ENCODE measurements at regions not wholly inside any gene's neighbourhood (a gene's known extent, or its start where the extent isn't known, plus 50 kb on each side); places are given as distances from the start of the nearest gene placed in this dataset.

- no peak for TF ChIP-seq CTCF (conservative IDR thresholded peaks at IDR 0.05; ENCODE audit: low read length)
- TF ChIP-seq EZH2phosphoT487 (IDR thresholded peaks at IDR 0.05; ENCODE audit: borderline replicate concordance), result no peak
These were observed 83.1 kb upstream of the CST7 start for GRCh38 chr20:24866008-24866407.

All from Loucy (cell line).